ENCODE measurements at regions not wholly inside any gene's neighbourhood (a gene's known extent, or its start where the extent isn't known, plus 50 kb on each side); places are given as distances from the start of the nearest gene placed in this dataset.
"Not testable (repeated sequence)": the region's sequence is repeated elsewhere in the genome, so short reads cannot be mapped to it uniquely, and the experiment has no call there.

GRCh38 chr6:144519426-144519825 is 234.3 kb downstream of the UTRN start:
- TF ChIP-seq CTCF (IDR thresholded peaks at IDR 0.05) (no peak), ZFX (IDR thresholded peaks at IDR 0.05; ENCODE audit: borderline replicate concordance) (no peak)
- no peak overlapping the region for H3K27ac ChIP-seq

GRCh38 chr6:144528743-144529425 is 243.7 kb downstream of the UTRN start:
- H3K27ac ChIP-seq, result no peak overlapping the region
- TF ChIP-seq ZFX (IDR thresholded peaks at IDR 0.05; ENCODE audit: borderline replicate concordance) (no peak), CTCF (IDR thresholded peaks at IDR 0.05) (no peak)

- H3K27ac ChIP-seq, result no peak overlapping the region
- TF ChIP-seq ZFX (IDR thresholded peaks at IDR 0.05; ENCODE audit: borderline replicate concordance), result no peak
- no peak for TF ChIP-seq CTCF (IDR thresholded peaks at IDR 0.05)
Observed at GRCh38 chr6:144530118-144530517, 245.0 kb downstream of the UTRN start.

GRCh38 chr6:144532238-144532637 is 247.1 kb downstream of the UTRN start:
- H3K27ac ChIP-seq, result not testable (repeated sequence)

GRCh38 chr6:144534180-144534579 is 249.0 kb downstream of the UTRN start:
- TF ChIP-seq CTCF (IDR thresholded peaks at IDR 0.05) (no peak), ZFX (IDR thresholded peaks at IDR 0.05; ENCODE audit: borderline replicate concordance) (no peak)
- H3K27ac ChIP-seq, result no peak overlapping the region

- TF ChIP-seq ZFX (IDR thresholded peaks at IDR 0.05; ENCODE audit: borderline replicate concordance) (no peak), CTCF (IDR thresholded peaks at IDR 0.05) (no peak)
- H3K27ac ChIP-seq, result no peak overlapping the region
Observed at GRCh38 chr6:144535630-144536029, 250.5 kb downstream of the UTRN start.

- H3K27ac ChIP-seq, result no peak overlapping the region
- TF ChIP-seq ZFX (IDR thresholded peaks at IDR 0.05; ENCODE audit: borderline replicate concordance) (no peak), CTCF (IDR thresholded peaks at IDR 0.05) (no peak)
Observed at GRCh38 chr6:144536079-144536478, 250.9 kb downstream of the UTRN start.

Measured in 22Rv1 (cell line).